Nephron progenitor cell (in vitro differentiated cells): ENCODE measurements at regions not wholly inside any gene's neighbourhood (a gene's known extent, or its start where the extent isn't known, plus 50 kb on each side); places are given as distances from the start of the nearest gene placed in this dataset.

Experiments used
- DNase-seq: peaks from one replicate; pipeline ENCODE4 v3.0.0; 2021
- H3K27ac Mint-ChIP-seq: 2 replicates; pipeline ENCODE4 v1.8.0; 2021; ENCODE audit warnings: mild to moderate bottlenecking, moderate library complexity, mixed read lengths
- H3K27me3 Mint-ChIP-seq: 2 replicates; pipeline ENCODE4 v1.8.0; 2021; ENCODE audit warnings: mild to moderate bottlenecking, low read depth, mixed read lengths; ENCODE audit not compliant: poor library complexity
- H3K36me3 Mint-ChIP-seq: 2 replicates; pipeline ENCODE4 v1.8.0; 2021; ENCODE audit warnings: low read depth, mixed read lengths
- H3K4me1 Mint-ChIP-seq: 2 replicates; pipeline ENCODE4 v1.8.0; 2021; ENCODE audit warnings: mixed read lengths
- H3K4me3 Mint-ChIP-seq: 2 replicates; pipeline ENCODE4 v1.8.0; 2021; ENCODE audit warnings: mild to moderate bottlenecking, moderate library complexity, mixed read lengths
- H3K9me3 Mint-ChIP-seq: 2 replicates; pipeline ENCODE4 v1.8.0; 2021; ENCODE audit warnings: mild to moderate bottlenecking, moderate library complexity, mixed read lengths
- CTCF ChIP-seq: fragments of 200-600 bp; sonication (generic); IDR thresholded peaks from 2 replicates; pipeline ENCODE4 v1.5.0; 2021; ENCODE audit warnings: antibody characterized with exemption

GRCh38 chr7:106400923-106401322, 116.1 kb upstream of the NAMPT start:
- no peak overlapping the region for H3K4me3 Mint-ChIP-seq
- TF ChIP-seq CTCF: no peak
- no peaks in the 10 kb centered on the region for H3K36me3 Mint-ChIP-seq
- H3K9me3 Mint-ChIP-seq: peaks cover 4% of the 10 kb centered on the region
- no peak overlapping the region for H3K27ac Mint-ChIP-seq
- H3K4me1 Mint-ChIP-seq: no peaks in the 10 kb centered on the region
- H3K27me3 Mint-ChIP-seq: peaks cover 4% of the 10 kb centered on the region
- no peak for DNase-seq

GRCh38 chr7:106398786-106399185, 114.0 kb upstream of the NAMPT start:
- H3K4me1 Mint-ChIP-seq: no peaks in the 10 kb centered on the region
- no peak overlapping the region for H3K4me3 Mint-ChIP-seq

GRCh38 chr7:106397994-106398393, 113.2 kb upstream of the NAMPT start:
- Mint-ChIP-seq H3K27me3 (peaks cover 4% of the 10 kb centered on the region), H3K4me1 (no peaks in the 10 kb centered on the region)
- DNase-seq: no peak

More at GRCh38 chr7:106398786-106399185, 114.0 kb upstream of the NAMPT start:
- Mint-ChIP-seq H3K36me3 (no peaks in the 10 kb centered on the region), H3K9me3 (peaks cover 4% of the 10 kb centered on the region), H3K27me3 (peaks cover 4% of the 10 kb centered on the region), H3K27ac (no peak overlapping the region)
- no peak for DNase-seq
- no peak for TF ChIP-seq CTCF

GRCh38 chr7:106394526-106394925, 109.7 kb upstream of the NAMPT start:
- no peak for TF ChIP-seq CTCF
- Mint-ChIP-seq H3K27me3 (no peaks in the 10 kb centered on the region), H3K9me3 (no peaks in the 10 kb centered on the region), H3K4me1 (no peaks in the 10 kb centered on the region), H3K27ac (no peak overlapping the region), H3K36me3 (no peaks in the 10 kb centered on the region), H3K4me3 (no peak overlapping the region)
- no peak for DNase-seq

More at GRCh38 chr7:106397994-106398393, 113.2 kb upstream of the NAMPT start:
- no peak overlapping the region for H3K4me3 Mint-ChIP-seq
- no peak overlapping the region for H3K27ac Mint-ChIP-seq
- H3K36me3 Mint-ChIP-seq: no peaks in the 10 kb centered on the region
- no peaks in the 10 kb centered on the region for H3K9me3 Mint-ChIP-seq
- no peak for TF ChIP-seq CTCF

- no peak for DNase-seq
- no peak for TF ChIP-seq CTCF
- H3K9me3 Mint-ChIP-seq: no peaks in the 10 kb centered on the region
- H3K36me3 Mint-ChIP-seq: no peaks in the 10 kb centered on the region
- H3K4me3 Mint-ChIP-seq: no peak overlapping the region
- no peaks in the 10 kb centered on the region for H3K27me3 Mint-ChIP-seq
- no peak overlapping the region for H3K27ac Mint-ChIP-seq
- H3K4me1 Mint-ChIP-seq: no peaks in the 10 kb centered on the region
Observed at GRCh38 chr7:106393564-106394251, 108.9 kb upstream of the NAMPT start.

GRCh38 chr7:106392590-106392989, 107.8 kb upstream of the NAMPT start:
- H3K36me3 Mint-ChIP-seq: no peaks in the 10 kb centered on the region
- DNase-seq: no peak
- H3K9me3 Mint-ChIP-seq: no peaks in the 10 kb centered on the region
- no peak overlapping the region for H3K27ac Mint-ChIP-seq
- no peaks in the 10 kb centered on the region for H3K27me3 Mint-ChIP-seq
- H3K4me1 Mint-ChIP-seq: no peaks in the 10 kb centered on the region
- TF ChIP-seq CTCF: no peak
- no peak overlapping the region for H3K4me3 Mint-ChIP-seq
